Prostate gland (tissue), 2 donors: ENCODE measurements at regions not wholly inside any gene's neighbourhood (a gene's known extent, or its start where the extent isn't known, plus 50 kb on each side); places are given as distances from the start of the nearest gene placed in this dataset.
"Not testable (repeated sequence)": the region's sequence is repeated elsewhere in the genome, so short reads cannot be mapped to it uniquely, and the experiment has no call there.

Experiments used
- DNase-seq: peaks from one replicate; pipeline ENCODE4 v3.0.0-alpha.2; 2019; ENCODE audit warnings: low spot score
- H3K27ac ChIP-seq, 2 donors: fragments of 200-600 bp; sonication (generic); 2 replicates each; pipeline ENCODE4 v1.5.1; 2017 to 2019
- H3K27me3 ChIP-seq: fragments of 200-600 bp; sonication (generic); replicated peaks from 2 replicates; pipeline ENCODE4 v1.5.1; 2019; ENCODE audit not compliant: insufficient read depth
- H3K36me3 ChIP-seq, 2 donors: fragments of 200-600 bp; sonication (generic); 1 replicate in 1 of 2; 2 replicates in 1 of 2; pipeline versions ENCODE4 v1.5.1 to v1.8.1; 2017 to 2019
- H3K4me1 ChIP-seq: fragments of 200-600 bp; sonication (generic); replicated peaks from 2 replicates; pipeline ENCODE4 v1.5.1; 2019
- H3K4me3 ChIP-seq, 2 donors: fragments of 200-600 bp; sonication (generic); 2 replicates each; pipeline ENCODE4 v1.5.1; 2017 to 2019
- H3K9me3 ChIP-seq: fragments of 200-600 bp; sonication (generic); 2 replicates; pipeline ENCODE4 v1.5.1; 2017
- CTCF ChIP-seq, 4 experiments: fragments of 200-600 bp in 2 of 4; fragments of 450-650 bp in 2 of 4; sonication (generic) in 2 of 4; IDR thresholded peaks; 1 replicate in 3 of 4; 2 replicates in 1 of 4; pipeline ENCODE4 v1.5.1; 2016 to 2019; ENCODE audit warnings: antibody characterized with exemption in 4 of 4, mild to moderate bottlenecking in 2 of 4, moderate library complexity in 2 of 4
- POLR2A ChIP-seq: fragments of 450-650 bp; IDR thresholded peaks from one replicate; pipeline ENCODE4 v1.6.1; 2016; ENCODE audit warnings: antibody characterized with exemption, mild to moderate bottlenecking
- POLR2AphosphoS5 ChIP-seq: sonication (generic); formaldehyde crosslinking; IDR thresholded peaks from one replicate; pipeline ENCODE4 v1.6.1; 2017; ENCODE audit warnings: antibody characterized with exemption
- WGBS: methylation state at CpG from one replicate; pipeline ENCODE4 v1.1.5; 2018; 5-methylcytosine and 5-hydroxymethylcytosine counted together
- intact Hi-C: fragments of 100-400 bp; cut with DNase I; formaldehyde crosslinking; loops from one replicate; pipeline ENCODE4 v1.14.2; 2022

- Histone ChIP-seq H3K4me1 (no peaks in the 10 kb centered on the region), H3K27me3 (no peaks in the 10 kb centered on the region), H3K9me3 (no peaks in the 10 kb centered on the region), H3K4me3 (no peak overlapping the region), H3K36me3 (no peaks in the 10 kb centered on the region), H3K27ac (no peak overlapping the region)
- TF ChIP-seq POLR2A (no peak), CTCF (IDR thresholded peaks at IDR 0.05) (no peak), POLR2AphosphoS5 (no peak)
- DNase-seq, result no peak
- intact Hi-C loops, result no loop called here
- WGBS, result 80% methylated on average over 4 of the region's 4 CpGs
These were observed 536.3 kb downstream of the TMEM121 start for GRCh38 chr14:106062502-106063272.

- H3K4me1 ChIP-seq, result no peaks in the 10 kb centered on the region
- H3K27ac ChIP-seq, result no peak overlapping the region
- no peaks in the 10 kb centered on the region for H3K9me3 ChIP-seq
- 50% methylated on average over 2 of the region's 2 CpGs for WGBS
- no peak overlapping the region for H3K4me3 ChIP-seq
- DNase-seq, result no peak
- TF ChIP-seq CTCF (IDR thresholded peaks at IDR 0.05) (no peak), POLR2A (no peak), POLR2AphosphoS5 (no peak)
- peaks cover 4% of the 10 kb centered on the region for H3K27me3 ChIP-seq
- intact Hi-C loops, result no loop called here
- H3K36me3 ChIP-seq, result no peaks in the 10 kb centered on the region
These were observed 541.6 kb downstream of the TMEM121 start for GRCh38 chr14:106067935-106068334.

- Histone ChIP-seq H3K9me3 (no peaks in the 10 kb centered on the region), H3K36me3 (no peaks in the 10 kb centered on the region), H3K27me3 (peaks cover 4% of the 10 kb centered on the region), H3K4me1 (no peaks in the 10 kb centered on the region), H3K27ac (no peak overlapping the region), H3K4me3 (no peak overlapping the region)
- intact Hi-C loops, result no loop called here
- TF ChIP-seq POLR2AphosphoS5 (no peak), CTCF (IDR thresholded peaks at IDR 0.05) (no peak), POLR2A (no peak)
- 59% methylated on average over 3 of the region's 3 CpGs for WGBS
- no peak for DNase-seq
These were observed 543.6 kb downstream of the TMEM121 start for GRCh38 chr14:106069804-106070625.

GRCh38 chr14:106080922-106081321, 554.5 kb downstream of the TMEM121 start:
- Histone ChIP-seq H3K4me1 (no peaks in the 10 kb centered on the region), H3K4me3 (no peak overlapping the region), H3K9me3 (no peaks in the 10 kb centered on the region), H3K36me3 (no peaks in the 10 kb centered on the region), H3K27me3 (no peaks in the 10 kb centered on the region), H3K27ac (no peak overlapping the region)
- intact Hi-C loops, result no loop called here
- DNase-seq, result no peak
- TF ChIP-seq CTCF (IDR thresholded peaks at IDR 0.05) (no peak), POLR2A (no peak), POLR2AphosphoS5 (no peak)
- no CpG with 5 or more reads among the region's 4 CpGs for WGBS

- H3K27ac ChIP-seq, H3K27me3 ChIP-seq, H3K36me3 ChIP-seq, H3K4me1 ChIP-seq, DNase-seq, H3K4me3 ChIP-seq, intact Hi-C loops, H3K9me3 ChIP-seq: not testable (repeated sequence)
- WGBS, result 100% methylated on average over 2 of the region's 6 CpGs
These were observed 555.3 kb downstream of the TMEM121 start for GRCh38 chr14:106081721-106082120.
